Hematopoietic multipotent progenitor cell treated with erythropoietin and hydrocortisone succinate and interleukin-3 and kit ligand, for 15 days (in vitro differentiated cells): ENCODE measurements at regions not wholly inside any gene's neighbourhood (a gene's known extent, or its start where the extent isn't known, plus 50 kb on each side); places are given as distances from the start of the nearest gene placed in this dataset.
"Not testable (repeated sequence)": the region's sequence is repeated elsewhere in the genome, so short reads cannot be mapped to it uniquely, and the experiment has no call there.

Source experiments
- DNase-seq: peaks from one replicate; pipeline ENCODE4 v3.0.0-alpha.2; 2015; ENCODE audit warnings: low spot score

DNA sequence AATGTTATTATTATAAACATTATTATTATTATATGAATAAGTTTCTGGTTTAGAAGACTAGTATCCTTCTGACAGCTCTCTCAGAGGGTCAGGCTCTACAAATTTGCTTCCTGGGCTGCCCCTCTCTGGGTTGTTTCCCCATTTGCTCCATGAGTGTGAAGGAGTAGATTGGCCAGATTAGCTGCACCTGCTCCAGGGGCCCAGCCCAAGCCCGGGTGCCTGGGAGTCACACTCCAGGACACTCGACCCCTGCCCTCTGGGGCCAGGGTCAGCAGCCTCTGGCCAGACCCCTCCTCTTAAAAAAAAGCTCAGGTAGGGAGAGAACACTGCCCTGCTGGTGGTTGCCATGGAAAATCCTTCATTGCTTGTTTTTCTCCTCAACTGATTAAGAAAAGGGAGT lies 169.0 kb upstream of the FOXD4L5 start:
- DNase-seq, result not testable (repeated sequence)

- not testable (repeated sequence) for DNase-seq
These were observed 165.0 kb upstream of the FOXD4L5 start for GRCh38 chr9:65449886-65450610.

GRCh38 chr9:65449423-65449822 lies 164.4 kb upstream of the FOXD4L5 start:
- DNase-seq, result no peak

DNA sequence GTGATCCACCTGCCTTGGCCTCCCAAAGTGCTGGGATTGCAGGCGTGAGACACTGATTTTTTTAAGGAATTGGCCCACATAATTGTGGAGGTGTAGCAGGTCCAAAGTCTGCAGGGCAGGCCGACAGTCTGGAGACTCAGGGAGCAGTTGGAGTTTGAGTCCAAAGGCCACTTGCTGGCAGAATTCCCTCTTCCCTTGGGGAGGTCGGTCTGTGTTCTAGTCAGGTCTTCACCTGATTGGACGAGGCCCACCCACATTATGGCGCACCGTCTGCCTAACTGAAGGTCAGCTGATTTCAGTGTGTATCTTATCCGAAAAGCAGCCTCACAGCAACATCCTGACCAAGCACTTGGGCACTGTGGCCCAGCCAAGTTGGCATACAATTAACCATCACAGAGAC lies 162.1 kb upstream of the FOXD4L5 start:
- not testable (repeated sequence) for DNase-seq

GRCh38 chr9:65445991-65446390 lies 161.0 kb upstream of the FOXD4L5 start:
- DNase-seq, result not testable (repeated sequence)

- no peak for DNase-seq
These were observed 159.9 kb upstream of the FOXD4L5 start for GRCh38 chr9:65444943-65445342.

DNA sequence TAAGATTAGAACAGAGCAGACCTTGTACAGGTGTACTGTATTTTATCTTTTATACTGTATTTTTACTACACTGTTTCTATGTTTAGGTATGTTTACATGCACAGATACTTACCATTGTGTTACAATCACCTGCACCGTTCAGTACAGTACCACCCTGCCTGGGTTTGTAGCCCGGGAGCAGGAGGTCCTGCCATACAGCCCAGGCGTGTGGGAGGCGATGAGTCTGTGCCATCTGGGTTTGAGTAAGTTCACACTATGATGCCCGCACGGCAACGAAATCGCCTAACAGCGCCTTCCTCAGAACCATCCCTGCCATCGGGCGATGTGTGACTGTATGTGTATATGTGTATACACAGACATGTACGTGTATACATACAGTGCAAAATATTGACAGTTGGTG lies 157.1 kb upstream of the FOXD4L5 start:
- not testable (repeated sequence) for DNase-seq

GRCh38 chr9:65441324-65441920 lies 156.4 kb upstream of the FOXD4L5 start:
- not testable (repeated sequence) for DNase-seq

- DNase-seq, result no peak
These were observed 152.7 kb upstream of the FOXD4L5 start for GRCh38 chr9:65437724-65438123.

DNA sequence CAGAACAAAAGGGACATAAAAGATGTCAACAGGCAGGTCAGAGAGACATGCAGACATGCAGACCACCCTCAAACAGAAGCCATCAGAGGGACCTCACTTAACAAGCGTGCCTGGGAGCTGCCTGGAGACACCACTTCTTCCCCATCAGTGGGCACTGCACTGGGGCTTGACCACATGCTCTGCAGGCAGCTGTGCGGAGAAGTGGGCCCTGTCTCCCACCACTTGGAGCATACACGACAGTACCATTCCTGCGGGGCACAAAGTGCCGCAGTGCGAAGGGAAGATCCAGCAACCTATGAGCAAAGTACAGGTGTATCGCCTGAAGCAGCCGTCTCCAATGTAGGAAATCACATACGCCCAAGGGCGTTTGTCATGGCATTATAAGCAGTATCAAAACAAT lies 150.5 kb upstream of the FOXD4L5 start:
- no peak for DNase-seq

GRCh38 chr9:65432722-65433323 lies 147.8 kb upstream of the FOXD4L5 start:
- no peak for DNase-seq

DNA sequence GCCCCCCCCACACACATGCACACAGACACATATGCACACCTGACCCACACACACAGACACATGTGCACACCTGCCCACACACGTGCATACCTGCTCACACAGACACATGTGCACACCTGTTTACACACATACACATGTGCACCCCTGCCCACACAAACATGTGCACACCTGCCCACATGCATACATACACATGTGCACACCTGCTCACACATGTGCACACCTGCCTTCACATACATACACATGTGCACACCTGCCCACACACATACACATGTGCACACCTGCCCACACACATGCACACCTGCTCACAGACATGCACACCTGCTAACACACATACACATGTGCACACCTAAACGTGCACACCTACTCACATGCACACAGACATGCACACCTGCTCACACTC lies 147.0 kb upstream of the FOXD4L5 start:
- DNase-seq, result no peak

GRCh38 chr9:65430221-65430620 lies 145.2 kb upstream of the FOXD4L5 start:
- DNase-seq, result no peak

DNA sequence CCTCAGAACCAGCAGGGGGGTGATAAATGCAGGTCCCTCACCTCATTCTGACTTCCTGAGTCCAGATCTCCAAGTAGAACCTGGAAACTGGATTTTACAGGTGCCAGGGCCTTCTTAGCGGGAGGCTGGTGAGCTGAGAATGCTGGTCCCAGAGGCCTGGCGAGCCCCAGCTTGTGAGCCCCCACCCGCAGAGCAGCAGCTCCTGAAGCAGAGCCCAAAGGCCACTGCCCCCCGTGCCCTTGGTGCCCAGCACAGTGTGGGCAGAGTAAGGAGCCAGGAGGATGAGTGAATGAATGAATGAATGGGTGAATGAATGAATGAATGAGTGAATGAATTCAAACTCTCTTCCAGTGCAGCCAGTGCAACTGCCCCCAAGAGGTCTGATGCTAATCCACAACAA lies 142.4 kb upstream of the FOXD4L5 start:
- DNase-seq, result not testable (repeated sequence)

- DNase-seq, result not testable (repeated sequence)
These were observed 141.8 kb upstream of the FOXD4L5 start for GRCh38 chr9:65426813-65427212.

GRCh38 chr9:65426231-65426630 lies 141.2 kb upstream of the FOXD4L5 start:
- no peak for DNase-seq

GRCh38 chr9:65425183-65425582 lies 140.2 kb upstream of the FOXD4L5 start:
- DNase-seq, result not testable (repeated sequence)

DNA sequence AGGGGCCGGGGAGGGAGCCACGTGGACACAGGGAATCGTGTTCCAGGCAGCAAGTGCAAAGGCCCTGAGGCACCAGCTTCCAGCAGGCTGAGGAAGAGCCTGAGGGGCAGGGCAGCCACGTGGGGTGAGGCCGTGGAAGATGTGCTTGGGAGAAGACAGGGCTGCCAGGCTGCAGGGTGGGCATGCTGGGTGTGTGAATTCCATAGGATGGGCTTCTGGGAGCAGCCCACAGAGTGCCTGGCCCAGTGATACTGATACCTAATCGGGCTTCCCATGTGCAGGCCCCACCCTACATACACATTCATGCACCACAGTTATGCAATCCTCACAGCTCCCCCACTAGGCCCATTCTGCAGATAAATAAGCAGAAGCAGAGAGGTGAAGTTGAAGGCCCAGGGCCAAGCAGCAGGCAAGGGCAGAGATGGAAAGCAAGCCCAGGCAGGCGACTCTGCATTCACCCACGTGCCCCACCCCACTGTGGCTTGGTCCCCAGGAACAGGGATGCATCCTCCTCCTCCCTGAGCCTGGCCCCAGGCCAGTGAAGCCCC lies 139.5 kb upstream of the FOXD4L5 start:
- not testable (repeated sequence) for DNase-seq

- DNase-seq, result not testable (repeated sequence)
These were observed 138.9 kb upstream of the FOXD4L5 start for GRCh38 chr9:65423691-65424436.

- DNase-seq, result not testable (repeated sequence)
These were observed 138.1 kb upstream of the FOXD4L5 start for GRCh38 chr9:65422966-65423690.

DNA sequence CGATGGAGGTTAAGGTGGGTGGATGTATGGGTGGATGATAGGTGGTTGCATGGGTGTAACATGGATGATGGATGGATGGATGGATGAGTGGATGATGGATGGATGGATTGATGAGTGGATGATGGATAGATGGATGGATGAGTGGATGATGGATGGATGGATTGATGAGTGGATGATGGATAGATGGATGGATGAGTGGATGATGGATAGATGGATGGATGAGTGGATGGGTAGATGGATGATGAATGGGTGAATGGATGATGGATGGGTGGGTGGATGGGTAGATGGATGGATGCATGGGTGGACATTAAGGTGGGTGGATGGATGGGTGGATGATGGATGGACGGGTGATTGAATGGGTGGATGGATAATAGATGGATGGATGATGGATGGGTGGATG lies 136.5 kb upstream of the FOXD4L5 start:
- DNase-seq, result not testable (repeated sequence)

- DNase-seq, result no peak
These were observed 135.8 kb upstream of the FOXD4L5 start for GRCh38 chr9:65420771-65421170.
